PC-9 (cell line): ENCODE measurements at regions not wholly inside any gene's neighbourhood (a gene's known extent, or its start where the extent isn't known, plus 50 kb on each side); places are given as distances from the start of the nearest gene placed in this dataset.

Experiments used
- BruUV-seq: library from RNA; stranded (reverse); fragments of 400-500 nt; replicated peaks from 2 replicates; lab custom pipeline; 2021; lab: Mats Ljungman, UMichigan
- CTCF ChIA-PET: fragments of 300-600 bp; sonication (Branson Sonifier 250); formaldehyde crosslinking; loops from one replicate; lab custom pipeline; 2022; ENCODE audit warnings: antibody characterized with exemption; lab: Charles Lee
- POLR2A ChIA-PET: fragments of 300-600 bp; sonication (Branson Sonifier 250); formaldehyde crosslinking; loops from one replicate; lab custom pipeline; 2022; ENCODE audit warnings: antibody characterized with exemption; ENCODE audit not compliant: unreplicated experiment; lab: Charles Lee
- DNase-seq, 2 experiments: peaks; one replicate each; pipeline versions ENCODE4 v3.0.0 to v3.0.0-alpha.2; 2015 to 2022; ENCODE audit warnings: mixed read lengths in 1 of 2
- H2AFZ ChIP-seq: fragments of 200-600 bp; sonication (generic); 2 replicates; pipeline ENCODE4 v1.8.1; 2017; ENCODE audit warnings: antibody characterized with exemption
- H3F3A ChIP-seq: fragments of 200-600 bp; sonication (generic); 2 replicates; pipeline ENCODE4 v1.8.1; 2017; ENCODE audit warnings: antibody characterized with exemption, mild to moderate bottlenecking, low read depth; ENCODE audit not compliant: insufficient read depth
- H3K27ac ChIP-seq: fragments of 200-600 bp; sonication (generic); 2 replicates; pipeline ENCODE4 v1.6.1; 2016; ENCODE audit warnings: mixed run types
- H3K27me3 ChIP-seq: fragments of 200-600 bp; sonication (generic); 2 replicates; pipeline ENCODE4 v1.6.1; 2016; ENCODE audit warnings: low read depth, mixed run types; ENCODE audit not compliant: insufficient read depth
- H3K36me3 ChIP-seq: fragments of 200-600 bp; sonication (generic); 2 replicates; pipeline ENCODE4 v1.6.1; 2016; ENCODE audit warnings: low read depth, mixed run types
- H3K4me1 ChIP-seq: fragments of 200-600 bp; sonication (generic); replicated peaks from 2 replicates; pipeline ENCODE4 v1.6.1; 2016; ENCODE audit warnings: mixed run types; ENCODE audit not compliant: insufficient read depth
- H3K4me2 ChIP-seq: fragments of 200-600 bp; sonication (generic); 2 replicates; pipeline ENCODE4 v1.6.1; 2017; ENCODE audit warnings: mixed run types
- H3K4me3 ChIP-seq: fragments of 200-600 bp; sonication (generic); 2 replicates; pipeline ENCODE4 v1.6.1; 2016; ENCODE audit warnings: mixed run types
- H3K79me2 ChIP-seq: fragments of 200-600 bp; sonication (generic); 2 replicates; pipeline ENCODE4 v1.6.1; 2017; ENCODE audit warnings: low read depth, mixed run types
- H3K9me2 ChIP-seq: fragments of 200-600 bp; sonication (generic); 2 replicates; pipeline ENCODE4 v1.8.1; 2017; ENCODE audit warnings: mild to moderate bottlenecking; ENCODE audit not compliant: insufficient read depth
- H3K9me3 ChIP-seq: fragments of 200-600 bp; sonication (generic); 2 replicates; pipeline ENCODE4 v1.8.1; 2016; ENCODE audit warnings: low read depth; ENCODE audit not compliant: insufficient read depth
- H4K20me1 ChIP-seq: fragments of 200-600 bp; sonication (generic); 2 replicates; pipeline ENCODE4 v1.8.1; 2017; ENCODE audit not compliant: insufficient read depth
- CTCF ChIP-seq: fragments of 200-600 bp; sonication (generic); conservative IDR thresholded peaks from 2 replicates; pipeline ENCODE4 v1.6.1; 2017; ENCODE audit warnings: mixed run types, antibody characterized with exemption, mild to moderate bottlenecking, moderate library complexity
- EZH2 ChIP-seq: fragments of 200-600 bp; sonication (generic); IDR thresholded peaks from 2 replicates; pipeline ENCODE4 v1.8.0; 2017; ENCODE audit warnings: antibody characterized with exemption, low read depth
- intact Hi-C: fragments of 100-400 bp; cut with micrococcal nuclease; formaldehyde crosslinking; loops from one replicate; pipeline ENCODE4 v1.10.0; 2022; ENCODE audit not compliant: unreplicated experiment

- BruUV-seq = no TSS peak
Measured at GRCh38 chr15:61657461-61657860, 402.8 kb downstream of the VPS13C start.

GRCh38 chr15:61656391-61656790, 403.9 kb downstream of the VPS13C start:
- TF ChIP-seq EZH2 (no peak), CTCF (no peak)
- Histone ChIP-seq H3K9me3 (no peaks in the 10 kb centered on the region), H3K4me2 (no peak overlapping the region), H3F3A (no peaks in the 10 kb centered on the region), H3K79me2 (no peaks in the 10 kb centered on the region), H2AFZ (no peak overlapping the region), H3K36me3 (no peaks in the 10 kb centered on the region), H3K9me2 (no peaks in the 10 kb centered on the region), H3K27ac (no peak overlapping the region), H3K4me1 (no peaks in the 10 kb centered on the region), H3K27me3 (peaks cover 11% of the 10 kb centered on the region; the same call in 1 of the 2 replicates), H3K4me3 (no peak overlapping the region), H4K20me1 (no peaks in the 10 kb centered on the region)
- BruUV-seq = no TSS peak
- intact Hi-C loops = no loop called here
- DNase-seq = no peak
- CTCF ChIA-PET = no interaction called here
- POLR2A ChIA-PET = no interaction called here

More at GRCh38 chr15:61657461-61657860, 402.8 kb downstream of the VPS13C start:
- no peaks in the 10 kb centered on the region for H3K4me1 ChIP-seq
- H3K4me3 ChIP-seq = no peak overlapping the region
- H3K27me3 ChIP-seq = peaks cover 14% of the 10 kb centered on the region
- no peaks in the 10 kb centered on the region for H3K79me2 ChIP-seq
- no peak overlapping the region for H3K4me2 ChIP-seq
- intact Hi-C loops = no loop called here
- no peaks in the 10 kb centered on the region for H3K9me3 ChIP-seq
- TF ChIP-seq EZH2 (no peak), CTCF (no peak)
- CTCF ChIA-PET = no interaction called here
- H2AFZ ChIP-seq = no peak overlapping the region
- H3K36me3 ChIP-seq = no peaks in the 10 kb centered on the region
- DNase-seq = no peak
- no peak overlapping the region for H3K27ac ChIP-seq
- POLR2A ChIA-PET = no interaction called here
- H3F3A ChIP-seq = no peaks in the 10 kb centered on the region
- H3K9me2 ChIP-seq = no peaks in the 10 kb centered on the region
- H4K20me1 ChIP-seq = no peaks in the 10 kb centered on the region

GRCh38 chr15:61655881-61656280, 404.4 kb downstream of the VPS13C start:
- no peak for DNase-seq
- intact Hi-C loops = no loop called here
- TF ChIP-seq CTCF (no peak), EZH2 (no peak)
- no peaks in the 10 kb centered on the region for H3K9me2 ChIP-seq
- no peak overlapping the region for H3K4me3 ChIP-seq
- no peaks in the 10 kb centered on the region for H3K36me3 ChIP-seq
- no peak overlapping the region for H3K27ac ChIP-seq
- H3K79me2 ChIP-seq = no peaks in the 10 kb centered on the region
- ChIA-PET POLR2A (no interaction called here), CTCF (no interaction called here)
- no peaks in the 10 kb centered on the region for H3F3A ChIP-seq
- H2AFZ ChIP-seq = no peak overlapping the region
- H3K4me2 ChIP-seq = no peak overlapping the region
- no peaks in the 10 kb centered on the region for H3K4me1 ChIP-seq
- H3K9me3 ChIP-seq = no peaks in the 10 kb centered on the region
- peaks cover 15% of the 10 kb centered on the region; the same call in 1 of the 2 replicates for H3K27me3 ChIP-seq
- no peaks in the 10 kb centered on the region for H4K20me1 ChIP-seq
- no TSS peak for BruUV-seq
